HL-60 (cell line): ENCODE measurements at regions not wholly inside any gene's neighbourhood (a gene's known extent, or its start where the extent isn't known, plus 50 kb on each side); places are given as distances from the start of the nearest gene placed in this dataset.

Experiments used
- DNase-seq, 2 experiments: peaks; one replicate each; pipeline ENCODE4 v3.0.0-alpha.2; 2010 to 2020; ENCODE audit warnings: low read depth in 1 of 2, low spot score in 1 of 2
- H3K27ac ChIP-seq: fragments of 250-450 bp; sonication (Bioruptor Pico); replicated peaks from 2 replicates; pipeline ENCODE4 v1.5.1; 2020; ENCODE audit warnings: mild to moderate bottlenecking, moderate library complexity
- H3K27me3 ChIP-seq: fragments of 250-450 bp; sonication (Bioruptor Pico); 2 replicates; pipeline ENCODE4 v1.5.1; 2021; ENCODE audit warnings: mild to moderate bottlenecking, moderate library complexity; ENCODE audit not compliant: insufficient read depth, poor library complexity, severe bottlenecking
- H3K4me3 ChIP-seq: replicated peaks from 2 replicates; pipeline ENCODE4 v1.5.1; 2011; ENCODE audit warnings: mild to moderate bottlenecking, control low read depth, low read length; ENCODE audit not compliant: insufficient read depth
- CTCF ChIP-seq: IDR thresholded peaks from one replicate; pipeline ENCODE4 v1.5.1; 2011; ENCODE audit warnings: low read length, control low read depth, inconsistent platforms; ENCODE audit not compliant: insufficient read depth
- GABPA ChIP-seq: IDR thresholded peaks from 2 replicates; pipeline ENCODE4 v1.6.1; 2012; ENCODE audit warnings: low read depth
- POLR2AphosphoS5 ChIP-seq: IDR thresholded peaks from 2 replicates; pipeline ENCODE4 v1.6.1; 2012; ENCODE audit warnings: low read depth
- REST ChIP-seq: IDR thresholded peaks from 2 replicates; pipeline ENCODE4 v1.6.1; 2012; ENCODE audit warnings: low read depth; ENCODE audit not compliant: insufficient replicate concordance
- SPI1 ChIP-seq: IDR thresholded peaks from 2 replicates; pipeline ENCODE4 v1.6.1; 2012; ENCODE audit warnings: low read depth, mild to moderate bottlenecking, borderline replicate concordance

GRCh38 chr9:75389101-75389500 lies 300.8 kb downstream of the OSTF1 start:
- no peak overlapping the region for H3K27ac ChIP-seq
- no peaks in the 10 kb centered on the region for H3K27me3 ChIP-seq
- H3K4me3 ChIP-seq = no peak overlapping the region
- no peak for DNase-seq
- no peak for TF ChIP-seq POLR2AphosphoS5
- no peak for TF ChIP-seq SPI1
- TF ChIP-seq REST = no peak
- TF ChIP-seq GABPA = no peak
- no peak for TF ChIP-seq CTCF

- no peak for DNase-seq
- Histone ChIP-seq H3K27ac (no peak overlapping the region), H3K27me3 (no peaks in the 10 kb centered on the region), H3K4me3 (no peak overlapping the region)
- TF ChIP-seq GABPA = no peak
- no peak for TF ChIP-seq SPI1
- TF ChIP-seq POLR2AphosphoS5 = no peak
- no peak for TF ChIP-seq REST
- TF ChIP-seq CTCF = no peak
These were observed 302.6 kb downstream of the OSTF1 start for GRCh38 chr9:75390951-75391350.

- DNase-seq = no peak
- TF ChIP-seq SPI1 (no peak), CTCF (no peak), POLR2AphosphoS5 (no peak), GABPA (no peak), REST (no peak)
- Histone ChIP-seq H3K4me3 (no peak overlapping the region), H3K27me3 (no peaks in the 10 kb centered on the region), H3K27ac (no peak overlapping the region)
These were observed 303.2 kb downstream of the OSTF1 start for GRCh38 chr9:75391497-75391896.
